H1 (cell line): ENCODE measurements at regions not wholly inside any gene's neighbourhood (a gene's known extent, or its start where the extent isn't known, plus 50 kb on each side); places are given as distances from the start of the nearest gene placed in this dataset.

ENCODE experiments used
- CTCF ChIA-PET: fragments of 300-600 bp; sonication (Branson Sonifier 250); formaldehyde crosslinking; loops from one replicate; lab custom pipeline; 2021; ENCODE audit not compliant: partially characterized antibody; lab: Charles Lee
- POLR2A ChIA-PET: fragments of 300-600 bp; sonication (Branson Sonifier 250); formaldehyde crosslinking; loops from one replicate; lab custom pipeline; 2021; ENCODE audit warnings: inconsistent platforms; ENCODE audit not compliant: partially characterized antibody; lab: Charles Lee
- DNase-seq, 2 experiments: peaks; one replicate each; pipeline versions ENCODE4 v3.0.0 to v3.0.0-alpha.2; 2010 to 2022; ENCODE audit warnings: low spot score in 2 of 2, low read depth in 1 of 2, mixed read lengths in 1 of 2
- FAIRE-seq: peaks from 2 replicates; lab custom pipeline; 2011; peaks lifted over from hg19 to GRCh38; lab: Jason Lieb, UNC
- H2AFZ ChIP-seq: 2 replicates; pipeline ENCODE4 v1.8.1; 2012; ENCODE audit warnings: low read length, inconsistent platforms
- H2AK5ac ChIP-seq: 2 replicates; pipeline ENCODE4 v1.6.1; 2013; ENCODE audit warnings: low read depth, low read length
- H2BK120ac ChIP-seq: replicated peaks from 2 replicates; pipeline ENCODE3; 2013; ENCODE audit warnings: low read depth, low read length, inconsistent platforms
- H2BK12ac ChIP-seq: 2 replicates; pipeline ENCODE4 v1.6.1; 2013; ENCODE audit warnings: low read depth, low read length
- H2BK15ac ChIP-seq: 2 replicates; pipeline ENCODE4 v1.6.1; 2013; ENCODE audit warnings: low read length
- H2BK20ac ChIP-seq: 2 replicates; pipeline ENCODE4 v1.6.1; 2013; ENCODE audit warnings: low read length
- H2BK5ac ChIP-seq: 2 replicates; pipeline ENCODE4 v1.6.1; 2013; ENCODE audit warnings: low read depth, low read length
- H3K14ac ChIP-seq: 2 replicates; pipeline ENCODE4 v1.6.1; 2013; ENCODE audit warnings: inconsistent platforms; ENCODE audit not compliant: insufficient read length
- H3K18ac ChIP-seq: 2 replicates; pipeline ENCODE4 v1.6.1; 2013; ENCODE audit warnings: low read length; ENCODE audit errors: extremely low read depth
- H3K23ac ChIP-seq: 2 replicates; pipeline ENCODE4 v1.6.1; 2013; ENCODE audit warnings: inconsistent platforms; ENCODE audit not compliant: insufficient read length
- H3K23me2 ChIP-seq: 2 replicates; pipeline ENCODE4 v1.6.1; 2013; ENCODE audit warnings: low read depth, low read length
- H3K27ac ChIP-seq: 2 replicates; pipeline ENCODE4 v1.6.1; 2011; ENCODE audit warnings: low read depth, low read length, inconsistent platforms
- H3K27me3 ChIP-seq, 4 experiments: replicated peaks in 1 of 4; 1 replicate in 1 of 4; 2 replicates in 3 of 4; pipeline versions ENCODE4 v1.6.1 to v1.8.1; 2011 to 2013; ENCODE audit warnings: low read length in 3 of 4, mild to moderate bottlenecking in 3 of 4, inconsistent platforms in 2 of 4, mixed read lengths in 2 of 4, moderate library complexity in 1 of 4; ENCODE audit not compliant: control insufficient read depth in 3 of 4, insufficient read depth in 3 of 4; ENCODE audit errors: extremely low read depth in 1 of 4
- H3K36me3 ChIP-seq, 4 experiments: 2 replicates each; pipeline versions ENCODE4 v1.6.1 to v1.8.1; 2011 to 2013; ENCODE audit warnings: mild to moderate bottlenecking in 4 of 4, low read length in 3 of 4, moderate library complexity in 2 of 4, control low read depth in 1 of 4, inconsistent platforms in 1 of 4; ENCODE audit not compliant: insufficient read depth in 4 of 4, control insufficient read depth in 2 of 4
- H3K4ac ChIP-seq: replicated peaks from 2 replicates; pipeline ENCODE3; 2013; ENCODE audit warnings: low read length, low read depth, mixed read lengths, inconsistent platforms; ENCODE audit not compliant: insufficient read length
- H3K4me1 ChIP-seq, 4 experiments: replicated peaks in 1 of 4; 1 replicate in 1 of 4; 2 replicates in 3 of 4; pipeline versions ENCODE4 v1.6.1 to v1.8.1; 2011 to 2013; ENCODE audit warnings: low read length in 3 of 4, inconsistent platforms in 2 of 4, mixed read lengths in 1 of 4; ENCODE audit not compliant: insufficient read depth in 4 of 4, control insufficient read depth in 3 of 4
- H3K4me2 ChIP-seq, 2 experiments: 2 replicates each; pipeline versions ENCODE4 v1.6.1 to v1.8.1; 2011 to 2013; ENCODE audit warnings: low read depth in 2 of 2, low read length in 2 of 2, control low read depth in 1 of 2, inconsistent platforms in 1 of 2, mild to moderate bottlenecking in 1 of 2; ENCODE audit not compliant: insufficient read depth in 1 of 2
- H3K4me3 ChIP-seq, 4 experiments: fragments of 200-600, 300-600 bp in 1 of 4; sonication (generic), shearing (Covaris generic), sonication (Bioruptor Twin) in 1 of 4; 2 replicates each; pipeline versions ENCODE4 v1.5.1 to v1.8.1; 2011 to 2016; ENCODE audit warnings: low read length in 4 of 4, low read depth in 3 of 4, control low read depth in 2 of 4, inconsistent platforms in 2 of 4, mild to moderate bottlenecking in 2 of 4, mixed read lengths in 1 of 4, moderate library complexity in 1 of 4; ENCODE audit not compliant: insufficient read depth in 2 of 4; ENCODE audit errors: extremely low read depth in 1 of 4
- H3K56ac ChIP-seq: replicated peaks from 2 replicates; pipeline ENCODE3; 2013; ENCODE audit warnings: low read depth, mild to moderate bottlenecking, mixed read lengths, low read length, inconsistent platforms; ENCODE audit not compliant: insufficient read length
- H3K79me1 ChIP-seq: 2 replicates; pipeline ENCODE4 v1.6.1; 2013; ENCODE audit warnings: low read depth, low read length, control low read depth
- H3K79me2 ChIP-seq, 2 experiments: 2 replicates each; pipeline versions ENCODE4 v1.6.1 to v1.8.1; 2012 to 2013; ENCODE audit warnings: low read length in 2 of 2, mild to moderate bottlenecking in 2 of 2, inconsistent platforms in 1 of 2; ENCODE audit not compliant: insufficient read depth in 2 of 2, control insufficient read depth in 1 of 2
- H3K9ac ChIP-seq, 4 experiments: replicated peaks in 1 of 4; 1 replicate in 1 of 4; 2 replicates in 3 of 4; pipeline versions ENCODE4 v1.6.1 to v1.8.1; 2011 to 2013; ENCODE audit warnings: low read depth in 3 of 4, low read length in 3 of 4, control low read depth in 2 of 4, mild to moderate bottlenecking in 2 of 4, moderate library complexity in 2 of 4, inconsistent platforms in 1 of 4; ENCODE audit errors: extremely low read depth in 1 of 4
- H3K9me3 ChIP-seq, 2 experiments: 2 replicates each; pipeline versions ENCODE4 v1.6.1 to v1.8.1; 2012 to 2013; ENCODE audit warnings: mild to moderate bottlenecking in 2 of 2, moderate library complexity in 2 of 2, control low read depth in 1 of 2, inconsistent platforms in 1 of 2, low read depth in 1 of 2, low read length in 1 of 2, mixed read lengths in 1 of 2; ENCODE audit not compliant: insufficient read depth in 2 of 2
- H4K20me1 ChIP-seq, 2 experiments: replicated peaks in 1 of 2; 2 replicates each; pipeline versions ENCODE3 to v1.8.1; 2011 to 2013; ENCODE audit warnings: inconsistent platforms in 2 of 2, low read length in 2 of 2, mild to moderate bottlenecking in 1 of 2; ENCODE audit not compliant: insufficient read depth in 2 of 2, control insufficient read depth in 1 of 2
- H4K5ac ChIP-seq: 2 replicates; pipeline ENCODE4 v1.6.1; 2013; ENCODE audit warnings: low read length, low read depth, mixed read lengths, inconsistent platforms; ENCODE audit not compliant: insufficient read length
- H4K8ac ChIP-seq: 2 replicates; pipeline ENCODE4 v1.8.0; 2013; ENCODE audit warnings: mild to moderate bottlenecking, moderate library complexity, low read length, inconsistent platforms; ENCODE audit not compliant: insufficient read depth; ENCODE audit errors: extremely low read depth
- H4K91ac ChIP-seq: replicated peaks from 2 replicates; pipeline ENCODE3; 2013; ENCODE audit warnings: low read length, mixed read lengths, inconsistent platforms; ENCODE audit not compliant: insufficient read length
- ASH2L ChIP-seq: fragments of 200-600, 300-600 bp; sonication (generic); IDR thresholded peaks from one replicate; pipeline ENCODE4 v1.7.1; 2017; ENCODE audit warnings: low read length
- BACH1 ChIP-seq: IDR thresholded peaks from 2 replicates; pipeline ENCODE4 v1.6.1; 2012; ENCODE audit warnings: low read length, improper control_type of control experiment
- BRCA1 ChIP-seq: IDR thresholded peaks from 2 replicates; pipeline ENCODE4 v1.6.1; 2012; ENCODE audit warnings: low read depth, low read length, improper control_type of control experiment
- CEBPB ChIP-seq: IDR thresholded peaks from 2 replicates; pipeline ENCODE4 v1.6.1; 2012; ENCODE audit warnings: low read depth, low read length
- CHD1 ChIP-seq: IDR thresholded peaks from 2 replicates; pipeline ENCODE4 v1.6.1; 2012; ENCODE audit warnings: low read depth, low read length, improper control_type of control experiment
- CHD2 ChIP-seq: IDR thresholded peaks from 2 replicates; pipeline ENCODE4 v1.6.1; 2012; ENCODE audit warnings: low read length, improper control_type of control experiment
- EGR1 ChIP-seq: IDR thresholded peaks from 2 replicates; pipeline ENCODE4 v1.6.1; 2011; ENCODE audit warnings: low read depth, low read length, borderline replicate concordance
- EP300 ChIP-seq, 2 experiments: IDR thresholded peaks; 1 replicate in 1 of 2; 2 replicates in 1 of 2; pipeline ENCODE4 v1.6.1; 2011 to 2012; ENCODE audit warnings: low read depth in 2 of 2, low read length in 2 of 2, mild to moderate bottlenecking in 2 of 2, borderline replicate concordance in 1 of 2, inconsistent platforms in 1 of 2, moderate library complexity in 1 of 2
- FOSL1 ChIP-seq: IDR thresholded peaks from 2 replicates; pipeline ENCODE4 v1.6.1; 2011; ENCODE audit warnings: mild to moderate bottlenecking, low read depth, low read length, moderate library complexity; ENCODE audit not compliant: insufficient read depth
- GABPA ChIP-seq: IDR thresholded peaks from 2 replicates; pipeline ENCODE4 v1.6.1; 2011; ENCODE audit warnings: mild to moderate bottlenecking, low read length, moderate library complexity, borderline replicate concordance; ENCODE audit not compliant: insufficient read depth
- HDAC6 ChIP-seq: IDR thresholded peaks from one replicate; pipeline ENCODE4 v1.7.1; 2012; ENCODE audit warnings: low read depth, mild to moderate bottlenecking, inconsistent platforms, low read length, moderate library complexity
- KDM1A ChIP-seq: fragments of 200-600, 300-600 bp; sonication (generic); IDR thresholded peaks from 2 replicates; pipeline ENCODE4 v1.7.1; 2016; ENCODE audit warnings: mild to moderate bottlenecking, low read length, borderline replicate concordance
- KDM5A ChIP-seq: fragments of 200-600 bp; IDR thresholded peaks from 2 replicates; pipeline ENCODE4 v1.7.1; 2012; ENCODE audit warnings: mild to moderate bottlenecking, low read length, inconsistent platforms, mixed read lengths
- PHF8 ChIP-seq: fragments of 200-600 bp; sonication (generic); conservative IDR thresholded peaks from 2 replicates; pipeline ENCODE4 v1.7.1; 2012; ENCODE audit warnings: low read depth, mild to moderate bottlenecking, inconsistent platforms, low read length, moderate library complexity
- POLR2A ChIP-seq, 2 experiments: IDR thresholded peaks; 1 replicate in 1 of 2; 2 replicates in 1 of 2; pipeline ENCODE4 v1.6.1; 2011; ENCODE audit warnings: low read depth in 2 of 2, low read length in 2 of 2, mild to moderate bottlenecking in 2 of 2; ENCODE audit errors: control extremely low read depth in 1 of 2
- SP2 ChIP-seq: IDR thresholded peaks from 2 replicates; pipeline ENCODE4 v1.6.1; 2012; ENCODE audit warnings: mild to moderate bottlenecking, low read length, inconsistent platforms
- TCF12 ChIP-seq: IDR thresholded peaks from 2 replicates; pipeline ENCODE4 v1.6.1; 2011; ENCODE audit warnings: low read depth, mild to moderate bottlenecking, low read length
- WGBS, 2 experiments: shearing (Covaris generic) in 1 of 2; methylation state at CpG; one replicate each; pipeline versions ENCODE4 v1.1.6 to v1.1.7; 2013 to 2015; ENCODE audit warnings: low lambda C conversion rate in 2 of 2, mixed read lengths in 2 of 2, inconsistent platforms in 1 of 2, low coverage in 1 of 2, missing lambda C conversion rate in 1 of 2; ENCODE audit not compliant: insufficient replicate concordance in 2 of 2, insufficient coverage in 1 of 2, insufficient read length in 1 of 2; ENCODE audit errors: extremely low coverage in 1 of 2, missing lambda C conversion rate in 1 of 2; 5-methylcytosine and 5-hydroxymethylcytosine counted together

DNA sequence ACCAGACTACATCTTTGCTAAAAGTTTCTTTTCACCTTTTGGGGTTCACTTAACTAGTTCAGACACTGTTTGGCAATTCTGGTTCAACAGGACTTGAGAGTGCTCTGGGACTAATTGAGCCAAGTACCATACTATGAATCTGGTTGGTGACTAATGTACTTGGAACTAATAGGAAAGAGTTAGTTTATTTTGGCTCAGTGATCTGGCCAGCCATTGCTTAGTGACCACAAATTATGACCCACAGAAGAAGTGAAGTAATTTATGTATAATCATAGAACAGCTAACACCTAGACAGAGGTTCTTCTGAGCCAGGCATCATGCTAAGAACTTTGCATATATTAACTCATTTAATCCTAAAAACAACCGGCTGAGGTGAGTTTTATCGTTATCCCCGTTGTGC lies 126.5 kb upstream of the JCAD start:
- no peak overlapping the region for H2BK12ac ChIP-seq
- H2AFZ ChIP-seq = 0 out of 2 replicates have a peak overlapping the region, but pooled peaks have one; percentile 83
- no peak overlapping the region for H3K18ac ChIP-seq
- H2AK5ac ChIP-seq = no peak overlapping the region
- no peak overlapping the region for H4K91ac ChIP-seq
- no peak overlapping the region for H3K4me2 ChIP-seq
- no peak overlapping the region for H2BK20ac ChIP-seq
- H3K4ac ChIP-seq = no peak overlapping the region
- no peak overlapping the region for H2BK15ac ChIP-seq
- WGBS, 2 experiments = 100% methylated on average over 3 of the region's 3 CpGs; no CpG with 5 or more reads in 1 of the 2 experiments
- DNase-seq = no peak
- H3K9ac ChIP-seq = no peak overlapping the region
- no peaks in the 10 kb centered on the region for H3K4me1 ChIP-seq
- no peaks in the 10 kb centered on the region for H3K9me3 ChIP-seq
- no peak overlapping the region for H3K56ac ChIP-seq
- H3K79me2 ChIP-seq = no peaks in the 10 kb centered on the region
- H3K36me3 ChIP-seq = no peaks in the 10 kb centered on the region
- no peaks in the 10 kb centered on the region for H3K23me2 ChIP-seq
- no peaks in the 10 kb centered on the region for H3K27me3 ChIP-seq
- H4K5ac ChIP-seq = no peak overlapping the region
- no peak overlapping the region for H2BK120ac ChIP-seq
- H3K4me3 ChIP-seq = no peak overlapping the region
- no peak overlapping the region for H2BK5ac ChIP-seq
- ChIA-PET CTCF (interaction anchor here (0.6 to 2.4 kb wide), 6 partner anchors 22 to 209 kb away, joined by 3 to 8 read pairs (median 4); no protein-coding TSS in a partner anchor), POLR2A (no interaction called here)
- no peak overlapping the region for H3K23ac ChIP-seq
- no peak overlapping the region for H3K14ac ChIP-seq
- no peak for FAIRE-seq
- no peaks in the 10 kb centered on the region for H3K79me1 ChIP-seq
- no peak overlapping the region for H4K8ac ChIP-seq
- H4K20me1 ChIP-seq = no peaks in the 10 kb centered on the region
- H3K27ac ChIP-seq = no peak overlapping the region
- TF ChIP-seq BACH1 = no peak
- no peak for TF ChIP-seq EP300 (IDR thresholded peaks at IDR 0.05; ENCODE audit: borderline replicate concordance in 1 of 2, low read depth in 2 of 2, low read length in 2 of 2)
- TF ChIP-seq EGR1 = no peak
- no peak for TF ChIP-seq TCF12
- no peak for TF ChIP-seq ASH2L
- TF ChIP-seq POLR2A (IDR thresholded peaks at IDR 0.05; ENCODE audit: control extremely low read depth in 1 of 2, low read depth in 2 of 2, low read length in 2 of 2) = no peak
- no peak for TF ChIP-seq CHD1
- TF ChIP-seq PHF8 = no peak
- no peak for TF ChIP-seq CHD2
- TF ChIP-seq BRCA1 = no peak
- TF ChIP-seq SP2 = no peak
- no peak for TF ChIP-seq FOSL1
- no peak for TF ChIP-seq GABPA
- TF ChIP-seq KDM1A = no peak
- TF ChIP-seq KDM5A = no peak
- TF ChIP-seq HDAC6 = no peak
- no peak for TF ChIP-seq CEBPB
